Transverse colon (tissue), 3 donors: ENCODE measurements at regions not wholly inside any gene's neighbourhood (a gene's known extent, or its start where the extent isn't known, plus 50 kb on each side); places are given as distances from the start of the nearest gene placed in this dataset.

ENCODE experiments used
- CTCF ChIP-seq, 5 experiments: fragments of 200-600 bp in 3 of 5; fragments of 450-650 bp in 2 of 5; sonication (generic) in 3 of 5; IDR thresholded peaks; 1 replicate in 2 of 5; 2 replicates in 3 of 5; pipeline ENCODE4 v1.5.1; 2016 to 2017; ENCODE audit warnings: antibody characterized with exemption in 5 of 5, inconsistent platforms in 3 of 5, mild to moderate bottlenecking in 2 of 5, moderate library complexity in 1 of 5
- EP300 ChIP-seq: sonication (generic); formaldehyde crosslinking; IDR thresholded peaks from one replicate; pipeline ENCODE4 v1.6.1; 2017; ENCODE audit warnings: antibody characterized with exemption, low read depth

- TF ChIP-seq CTCF (IDR thresholded peaks at IDR 0.05) (no peak), EP300 (no peak)
Observed at GRCh38 chr5:34469971-34470370, 186.2 kb upstream of the RAI14 start.
